Keratinocyte (primary cell): ENCODE measurements at regions not wholly inside any gene's neighbourhood (a gene's known extent, or its start where the extent isn't known, plus 50 kb on each side); places are given as distances from the start of the nearest gene placed in this dataset.

Source experiments
- CTCF ChIP-seq, 3 experiments: IDR thresholded peaks in 1 of 3; conservative IDR thresholded peaks in 1 of 3; optimal IDR thresholded peaks in 1 of 3; 2 replicates in 2 of 3; 3 replicates in 1 of 3; pipeline versions ENCODE3 to v1.5.1; 2011; ENCODE audit warnings: low read length in 3 of 3, mild to moderate bottlenecking in 3 of 3, moderate library complexity in 2 of 3, control low read depth in 1 of 3, inconsistent platforms in 1 of 3; ENCODE audit not compliant: insufficient read depth in 2 of 3; ENCODE audit errors: extremely low read depth in 1 of 3
- EZH2 ChIP-seq: IDR thresholded peaks from one replicate; pipeline ENCODE4 v1.6.1; 2012; ENCODE audit warnings: inconsistent platforms, mild to moderate bottlenecking, low read length, moderate library complexity

GRCh38 chr7:67387851-67388250 lies 391.2 kb downstream of the TYW1 start:
- TF ChIP-seq CTCF (optimal IDR thresholded peaks at IDR 0.05 in 1 of 3, IDR thresholded peaks at IDR 0.05 in 1 of 3, conservative IDR thresholded peaks at IDR 0.05 in 1 of 3; ENCODE audit: extremely low read depth in 1 of 3, insufficient read depth in 2 of 3, low read length in 3 of 3) (no peak), EZH2 (no peak)
